Mesenteric fat pad (tissue), 1 donor: ENCODE measurements at regions not wholly inside any gene's neighbourhood (a gene's known extent, or its start where the extent isn't known, plus 50 kb on each side); places are given as distances from the start of the nearest gene placed in this dataset.
"Not testable (repeated sequence)": the region's sequence is repeated elsewhere in the genome, so short reads cannot be mapped to it uniquely, and the experiment has no call there.

Source experiments
- DNase-seq: peaks from one replicate; pipeline ENCODE4 v3.0.0-alpha.2; 2020; ENCODE audit warnings: low spot score
- donor health status: DM: yes; HTN: yes; CAD: no.

DNA sequence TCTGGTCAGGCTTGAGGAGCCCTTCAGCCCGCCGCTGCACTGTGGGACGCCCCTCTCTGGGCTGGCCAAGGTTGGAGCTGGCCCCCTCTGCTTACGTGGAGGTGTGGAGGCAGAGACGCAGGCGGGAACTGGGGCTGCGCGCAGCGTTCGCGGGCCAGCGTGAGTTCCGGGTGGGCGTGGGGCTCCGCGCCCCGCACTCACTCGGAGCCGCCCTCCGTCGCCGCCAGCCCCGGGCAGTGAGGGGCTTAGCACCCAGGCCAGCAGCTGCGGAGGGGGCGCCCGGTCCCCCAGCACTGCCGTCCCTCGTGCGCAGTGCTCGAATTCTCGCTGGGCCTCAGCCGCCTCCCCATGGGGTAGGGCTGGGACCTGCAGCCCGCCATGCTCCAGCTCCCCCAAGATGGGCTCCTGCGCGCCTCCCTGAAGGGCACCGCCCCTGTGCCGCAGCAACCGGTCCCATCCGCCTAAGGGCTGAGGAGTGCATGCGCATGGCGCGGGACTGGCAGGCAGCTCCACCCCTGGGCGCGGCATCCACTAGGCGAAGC, 695.9 kb downstream of the EPHA7 start:
- DNase-seq: no peak

DNA sequence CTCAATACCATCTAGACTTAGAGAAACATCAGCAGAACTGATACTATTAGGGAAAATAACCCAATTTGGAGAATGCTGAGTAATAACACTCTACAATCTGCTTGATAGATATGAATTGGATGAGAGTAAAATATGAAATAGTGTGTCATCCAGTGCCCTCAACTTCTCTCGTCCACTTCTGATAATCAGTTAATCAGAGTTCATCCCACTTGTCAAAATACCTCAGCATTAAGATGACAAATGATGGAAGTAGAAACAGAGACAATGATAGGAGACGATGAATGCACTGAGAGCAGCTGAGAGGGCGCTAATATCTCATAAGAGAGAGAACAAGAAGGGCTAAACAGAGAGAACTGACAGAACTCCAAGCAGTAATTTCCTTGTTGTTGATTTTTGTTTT, 699.6 kb downstream of the EPHA7 start:
- no peak for DNase-seq

DNA sequence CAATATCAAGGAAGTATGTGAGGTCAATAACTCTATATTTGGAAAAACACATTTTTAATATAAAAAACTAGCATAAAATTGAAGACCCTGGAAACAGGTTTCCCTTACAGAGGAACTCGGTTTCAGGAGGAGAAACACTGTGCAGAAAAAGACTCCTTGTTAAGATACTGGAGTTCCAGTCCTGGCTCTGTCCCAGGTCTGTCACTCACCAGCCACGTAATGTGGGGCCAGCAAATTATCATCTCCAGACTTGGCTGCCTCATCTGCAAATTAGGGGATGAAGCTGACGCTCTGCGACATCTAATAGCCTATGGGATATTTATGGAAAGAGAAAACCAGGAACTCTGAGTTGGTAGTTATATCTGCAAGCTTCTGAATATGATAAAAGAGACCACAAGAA, 702.7 kb downstream of the EPHA7 start:
- DNase-seq: no peak

DNA sequence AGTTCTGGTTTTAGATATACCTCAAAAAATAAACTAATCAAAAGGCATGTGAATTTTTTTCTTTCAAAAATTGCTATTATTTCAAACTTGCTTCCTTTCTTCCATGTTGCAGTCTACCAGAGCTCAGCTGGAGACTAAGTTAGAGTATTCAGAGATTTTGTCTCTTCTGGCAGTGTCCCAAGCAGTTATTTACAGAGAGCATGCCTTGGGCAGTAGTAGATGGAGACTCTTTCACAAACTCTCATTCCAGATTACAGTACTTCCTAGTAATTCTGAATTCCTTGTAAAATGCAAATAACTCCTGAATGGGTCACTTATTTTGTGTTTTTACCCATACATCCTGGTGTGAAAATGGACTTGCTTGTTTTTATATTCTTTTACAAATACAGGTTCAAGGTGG, 703.4 kb downstream of the EPHA7 start:
- no peak for DNase-seq

DNA sequence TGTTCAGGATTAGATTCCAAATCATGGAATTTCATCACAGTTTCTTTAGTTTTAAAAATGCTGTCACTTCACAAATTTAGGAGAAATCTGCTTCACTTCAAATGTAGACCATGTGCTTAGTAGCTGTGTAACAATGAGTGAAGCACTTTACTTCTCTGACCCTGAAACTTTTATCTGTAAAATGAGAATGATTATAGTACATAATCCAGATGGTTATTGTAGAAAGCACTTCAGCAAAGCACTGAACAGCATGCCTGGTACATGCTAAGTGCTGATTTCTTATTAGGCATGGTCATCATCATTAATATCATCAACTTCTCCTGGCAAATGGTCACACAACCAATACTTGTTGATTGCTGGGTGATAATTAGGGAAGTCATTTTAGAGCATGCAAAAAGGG, 705.0 kb downstream of the EPHA7 start:
- DNase-seq: no peak

DNA sequence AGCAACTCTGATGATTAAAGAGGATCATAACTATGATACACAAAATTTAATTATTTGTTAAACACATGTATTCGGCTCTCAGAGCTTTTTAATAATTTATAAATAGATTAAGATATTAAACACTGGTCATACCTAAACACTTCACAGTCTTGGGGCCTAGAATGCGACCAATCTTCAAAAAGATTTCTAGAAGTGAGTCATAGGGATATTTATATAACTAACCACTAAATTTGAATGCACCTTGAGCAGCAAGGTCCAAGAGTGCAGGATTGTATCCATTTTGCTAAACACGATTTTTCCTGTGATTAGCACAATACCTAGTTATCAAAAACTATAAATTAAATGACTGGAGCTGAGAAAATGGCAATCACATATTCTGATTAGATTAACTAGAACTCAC, 709.3 kb downstream of the EPHA7 start:
- no peak for DNase-seq

DNA sequence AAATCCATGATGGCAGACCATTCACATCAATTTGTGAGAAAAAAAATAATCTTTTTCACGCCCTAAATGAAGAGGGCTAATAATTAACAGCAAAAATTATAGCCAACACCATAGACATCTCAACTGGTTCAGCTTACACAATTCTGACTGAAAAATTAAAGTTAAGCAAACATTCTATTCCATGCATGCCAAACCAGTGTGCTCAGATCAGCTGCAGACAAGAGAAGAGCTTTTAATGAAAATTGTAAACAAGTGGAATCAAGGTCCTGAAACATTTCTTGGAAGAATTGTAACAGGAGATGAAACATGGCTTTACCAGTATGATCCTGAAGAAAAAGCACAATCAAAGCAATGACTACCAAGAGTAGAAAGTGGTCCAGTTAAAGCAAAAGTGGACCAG, 710.4 kb downstream of the EPHA7 start:
- DNase-seq: no peak

DNA sequence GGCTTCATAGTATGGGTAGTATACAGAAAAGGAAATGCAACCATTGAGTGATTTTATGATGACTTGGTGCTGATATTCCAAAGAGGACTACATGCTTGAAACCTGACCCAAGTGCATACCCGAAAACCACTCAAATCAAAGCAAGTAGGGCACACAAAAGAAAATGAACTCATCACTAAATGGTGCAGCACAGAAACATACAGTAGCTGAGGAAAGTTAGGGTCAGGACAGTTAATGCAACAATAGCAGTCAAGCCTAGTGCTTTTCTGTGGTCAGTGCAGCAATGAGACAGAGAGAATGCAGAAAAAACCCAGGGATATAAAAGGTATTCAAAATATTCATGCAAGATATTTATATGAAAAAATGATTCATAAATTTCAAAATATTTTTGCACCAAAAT, 711.1 kb downstream of the EPHA7 start:
- DNase-seq: no peak

DNA sequence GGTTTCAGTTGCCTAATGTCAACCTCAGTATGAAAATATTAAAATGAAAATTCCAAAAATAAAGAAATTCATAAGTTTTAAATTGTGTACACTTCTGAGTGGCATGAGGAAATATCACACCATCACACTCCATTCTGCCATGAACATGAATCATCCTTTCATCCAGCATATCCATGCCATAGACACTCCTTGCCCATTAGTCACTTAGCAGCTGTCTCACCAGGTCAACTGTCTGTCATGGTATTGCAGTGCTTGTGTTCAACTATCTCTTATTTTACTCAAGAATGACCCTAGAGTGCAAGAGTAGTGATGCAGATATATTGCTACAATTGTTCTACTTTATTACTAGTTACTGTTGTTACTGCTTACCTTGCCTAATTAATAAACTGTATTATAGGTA, 712.4 kb downstream of the EPHA7 start:
- DNase-seq: no peak

DNA sequence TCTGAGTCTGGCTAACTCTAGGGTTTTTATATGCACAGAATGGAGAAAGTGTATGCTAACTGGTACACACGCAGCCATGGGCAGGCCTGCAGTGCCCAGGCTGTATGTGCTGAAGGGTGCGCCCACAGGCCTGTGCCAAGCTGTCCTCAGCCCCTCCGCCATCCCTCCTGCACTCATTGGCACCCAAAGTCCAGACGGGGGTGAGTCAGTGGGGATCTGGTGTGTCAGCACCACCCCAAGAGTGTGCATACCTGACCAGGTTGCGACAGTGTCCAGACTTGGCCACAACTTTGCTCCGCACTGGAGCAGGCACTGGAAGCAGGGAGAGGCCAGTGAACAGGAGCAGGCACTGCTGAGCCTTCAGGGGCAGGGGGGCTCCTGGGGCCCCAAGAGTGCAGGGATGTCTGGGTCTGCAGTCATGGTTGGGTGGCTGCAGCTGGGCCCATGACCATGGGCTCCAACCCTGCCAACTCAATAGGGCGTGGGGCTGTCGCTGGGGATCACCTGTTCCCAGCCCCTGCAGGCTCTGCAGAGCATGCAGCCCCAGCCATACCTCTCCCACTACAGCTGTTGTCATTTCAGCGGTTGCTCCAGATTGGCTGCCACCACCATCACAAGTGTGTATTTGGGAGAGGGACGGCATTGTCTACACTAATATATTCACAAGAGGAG, 717.8 kb downstream of the EPHA7 start:
- DNase-seq: no peak

DNA sequence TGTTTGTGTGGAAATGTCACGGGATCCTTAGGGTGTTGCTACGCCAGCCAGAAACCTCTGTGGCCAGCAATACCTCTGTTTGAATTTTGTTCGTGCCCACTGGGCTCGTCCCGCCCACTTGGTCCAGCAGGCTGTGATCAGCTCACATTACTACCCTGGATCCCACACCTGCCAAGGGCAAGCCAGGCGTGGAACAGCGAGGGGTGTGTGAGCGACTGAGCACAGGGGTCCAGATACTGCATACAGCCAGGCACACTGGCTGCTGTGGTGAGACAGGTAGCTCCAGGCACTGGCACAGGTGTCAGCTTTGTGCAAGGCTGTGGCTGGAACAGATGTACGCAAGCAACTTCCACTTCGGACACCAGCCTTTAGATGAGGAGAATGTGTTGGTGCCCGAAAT, 718.9 kb downstream of the EPHA7 start:
- no peak for DNase-seq

DNA sequence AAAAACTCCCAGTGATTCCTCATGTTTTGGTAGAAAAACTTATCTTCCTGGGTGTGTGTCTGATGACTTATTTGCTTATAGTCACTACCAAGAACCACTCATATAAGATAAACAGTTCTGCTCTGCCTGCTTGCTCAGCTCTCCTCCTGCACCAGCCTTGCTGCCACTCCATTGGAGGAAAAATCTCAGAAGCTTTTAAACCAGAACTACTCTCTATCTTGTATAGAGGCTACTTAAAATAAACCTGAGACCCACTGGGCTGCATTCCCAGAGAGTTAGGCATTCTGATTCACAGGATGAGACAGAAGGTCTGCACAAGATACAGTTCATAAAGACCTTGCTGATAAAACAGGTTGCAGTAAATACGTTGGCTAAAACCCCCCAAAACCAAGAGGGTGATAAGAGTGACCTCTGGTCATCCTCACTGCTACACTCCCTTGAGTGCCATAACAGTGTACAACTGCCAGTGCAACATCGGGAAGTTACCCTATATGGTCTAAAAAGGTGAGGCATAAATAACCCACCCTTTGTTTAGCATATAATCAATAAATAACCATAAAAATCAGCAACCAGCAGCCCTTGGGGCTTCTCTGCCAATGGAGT, 728.3 kb downstream of the EPHA7 start:
- DNase-seq: no peak

DNA sequence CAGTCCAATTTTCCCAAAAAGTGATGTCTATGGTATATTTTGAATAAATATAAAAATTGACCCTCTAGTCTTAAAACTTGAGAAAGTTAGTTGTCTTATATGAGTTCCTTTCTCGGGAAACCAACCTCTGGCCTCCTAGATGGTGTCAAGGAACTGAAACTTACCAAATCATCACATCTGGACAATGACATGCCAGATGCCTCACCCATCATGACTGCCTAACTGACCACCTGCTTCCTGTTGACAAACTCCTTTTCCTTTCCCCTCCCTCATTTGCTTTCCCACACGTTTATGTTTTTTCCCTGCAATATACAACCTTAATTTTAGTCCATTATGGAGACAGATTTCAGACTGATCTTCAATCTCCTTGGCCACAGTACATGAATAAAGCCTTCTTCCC, 731.0 kb downstream of the EPHA7 start:
- no peak for DNase-seq

DNA sequence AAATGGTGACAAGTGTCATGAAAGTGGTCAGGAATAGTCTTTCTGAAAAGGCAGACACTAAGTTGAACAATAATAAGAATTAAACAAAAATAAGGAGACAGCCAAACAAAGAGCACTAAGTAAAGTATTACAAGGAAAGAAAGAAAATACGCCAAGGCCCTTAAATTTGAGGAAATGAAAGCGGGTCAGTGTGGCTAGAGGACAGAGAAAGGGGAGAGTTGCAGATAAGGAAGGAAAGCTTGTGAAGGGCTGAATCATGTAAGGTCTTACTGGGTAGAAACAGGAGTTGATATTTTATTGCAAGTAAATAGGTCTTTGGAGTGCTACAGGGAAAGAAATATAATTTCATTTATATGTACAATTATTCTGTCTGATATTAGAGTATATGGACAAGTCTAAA, 732.1 kb downstream of the EPHA7 start:
- no peak for DNase-seq

DNA sequence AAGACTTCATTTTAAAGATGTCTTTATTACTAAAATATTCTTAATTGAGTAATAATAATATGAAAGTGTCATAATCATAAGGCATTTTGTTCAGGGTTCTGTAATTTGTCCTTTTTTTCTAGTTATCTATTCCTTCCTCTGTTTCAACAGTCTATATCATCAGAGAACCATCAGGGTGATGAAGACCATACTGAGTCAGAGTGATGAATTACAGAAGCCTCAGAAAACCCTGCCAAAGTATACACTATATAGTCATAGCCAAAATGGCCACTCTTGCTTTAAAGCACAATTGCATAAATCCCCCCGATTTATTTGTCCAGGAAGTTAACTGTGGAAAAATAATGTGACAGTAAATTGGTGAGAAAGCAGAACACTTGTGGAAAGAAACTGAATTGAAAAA, 735.0 kb downstream of the EPHA7 start:
- no peak for DNase-seq

DNA sequence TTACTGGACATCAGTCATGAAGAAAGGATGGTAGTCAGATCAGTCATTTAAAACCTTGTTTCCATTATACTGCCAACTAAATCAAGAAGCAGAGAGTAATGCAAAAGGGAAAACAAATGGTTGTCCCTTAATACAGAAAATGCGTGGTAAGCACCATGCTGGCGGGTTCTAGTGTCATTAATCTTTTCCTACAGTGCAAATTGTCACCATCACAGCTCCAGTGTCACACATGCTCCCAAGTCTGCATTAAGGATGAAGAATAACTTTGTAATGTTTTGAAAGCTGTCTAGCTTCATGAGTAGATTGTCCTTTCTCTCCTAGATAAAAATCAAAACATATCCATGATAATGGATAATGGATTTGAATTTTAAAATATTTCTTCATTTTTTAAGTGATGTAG, 735.6 kb downstream of the EPHA7 start:
- no peak for DNase-seq

DNA sequence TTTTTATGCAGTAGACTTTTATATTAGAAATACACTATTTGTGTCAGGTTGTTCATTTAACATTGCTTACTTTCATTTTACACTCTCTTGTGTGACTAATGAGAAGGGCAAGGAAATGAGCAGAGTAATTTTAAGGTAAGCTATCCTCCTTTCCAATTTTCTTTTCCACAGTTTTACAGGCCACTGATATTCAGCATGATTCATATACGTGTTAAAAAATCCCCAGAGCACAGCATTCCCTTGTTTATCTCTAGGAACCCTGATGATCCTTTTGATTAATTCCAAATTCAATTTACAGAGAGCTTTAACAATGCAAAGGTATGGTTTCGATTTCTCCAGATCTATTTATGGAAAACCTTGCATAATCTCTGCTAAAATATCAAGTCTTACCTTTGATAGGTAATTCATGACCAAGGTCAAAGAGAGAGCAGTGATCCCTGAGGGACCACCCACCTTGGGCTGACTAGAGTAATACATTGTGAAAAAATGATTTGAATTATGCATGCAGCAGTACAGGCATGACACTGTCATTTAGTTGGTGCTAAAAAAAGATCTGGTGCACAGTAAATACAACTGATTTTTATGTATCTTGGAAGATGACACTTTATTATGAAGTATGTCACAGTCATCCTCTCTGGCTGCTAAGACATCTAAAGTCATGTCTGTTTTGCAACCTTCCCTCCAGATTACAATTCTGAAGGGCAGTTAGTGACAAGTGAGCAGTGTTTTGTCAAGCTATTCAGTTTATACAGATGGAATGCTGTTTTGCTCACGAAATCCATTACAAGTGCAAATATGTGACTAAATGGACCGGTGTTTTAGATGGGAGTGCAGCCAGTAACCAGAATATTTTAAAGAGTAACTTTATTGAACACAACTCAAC, 736.6 kb downstream of the EPHA7 start:
- no peak for DNase-seq

DNA sequence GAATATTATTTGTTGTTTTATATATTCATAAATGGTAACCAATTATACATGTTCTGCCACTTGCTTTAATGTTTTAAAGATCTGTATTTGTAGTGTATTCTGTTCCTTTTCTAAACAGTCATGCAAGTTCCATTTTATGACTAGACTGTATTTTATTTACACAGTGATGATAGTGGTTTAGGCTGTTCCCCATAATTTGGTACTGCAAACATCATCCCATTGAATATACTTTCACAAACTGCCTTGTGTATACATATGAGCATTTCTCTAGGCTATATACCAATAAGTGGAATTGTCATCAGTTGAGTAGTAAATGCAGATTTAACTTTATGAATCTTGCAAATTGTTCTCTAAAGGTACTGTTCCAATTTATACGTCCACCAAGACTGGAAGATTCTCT, 738.0 kb downstream of the EPHA7 start:
- no peak for DNase-seq

DNA sequence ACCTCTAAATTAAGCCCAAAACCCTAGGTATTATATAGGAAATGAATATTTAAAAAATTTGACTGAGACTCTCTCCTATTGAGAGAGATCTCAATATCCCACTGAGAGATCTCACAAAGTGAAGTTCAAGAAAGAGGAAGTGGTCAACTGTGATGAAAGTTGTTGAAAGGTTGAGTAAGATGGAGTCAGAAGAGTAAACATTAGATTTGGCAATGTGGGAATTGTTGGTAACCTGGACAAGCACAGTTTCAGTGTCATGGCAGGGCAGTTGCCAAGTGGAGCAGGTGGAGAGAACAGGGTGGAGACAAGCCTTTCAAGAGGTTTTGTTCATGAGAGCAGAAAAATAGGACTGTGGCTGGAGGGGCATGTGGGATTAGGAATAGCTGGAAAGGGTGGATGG, 747.9 kb downstream of the EPHA7 start:
- DNase-seq: not testable (repeated sequence)

DNA sequence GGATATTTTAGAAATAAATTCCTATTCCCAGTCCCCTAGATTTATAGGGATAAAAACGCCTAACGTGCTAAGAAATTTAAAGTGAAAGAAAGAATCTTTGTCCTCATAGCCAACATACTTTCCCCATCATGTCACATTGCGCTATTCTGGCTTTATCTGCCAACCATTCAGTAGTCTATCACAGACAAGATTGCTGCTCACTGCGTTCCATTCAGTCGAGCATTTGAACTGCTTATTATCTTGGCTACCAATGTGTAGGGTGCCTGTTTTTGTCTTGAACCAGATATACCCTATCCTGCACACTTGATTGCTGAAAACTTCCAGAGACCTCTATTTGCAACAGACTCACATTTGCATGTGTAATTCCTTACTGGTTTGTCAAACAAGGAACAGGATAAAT, 751.5 kb downstream of the EPHA7 start:
- no peak for DNase-seq

DNA sequence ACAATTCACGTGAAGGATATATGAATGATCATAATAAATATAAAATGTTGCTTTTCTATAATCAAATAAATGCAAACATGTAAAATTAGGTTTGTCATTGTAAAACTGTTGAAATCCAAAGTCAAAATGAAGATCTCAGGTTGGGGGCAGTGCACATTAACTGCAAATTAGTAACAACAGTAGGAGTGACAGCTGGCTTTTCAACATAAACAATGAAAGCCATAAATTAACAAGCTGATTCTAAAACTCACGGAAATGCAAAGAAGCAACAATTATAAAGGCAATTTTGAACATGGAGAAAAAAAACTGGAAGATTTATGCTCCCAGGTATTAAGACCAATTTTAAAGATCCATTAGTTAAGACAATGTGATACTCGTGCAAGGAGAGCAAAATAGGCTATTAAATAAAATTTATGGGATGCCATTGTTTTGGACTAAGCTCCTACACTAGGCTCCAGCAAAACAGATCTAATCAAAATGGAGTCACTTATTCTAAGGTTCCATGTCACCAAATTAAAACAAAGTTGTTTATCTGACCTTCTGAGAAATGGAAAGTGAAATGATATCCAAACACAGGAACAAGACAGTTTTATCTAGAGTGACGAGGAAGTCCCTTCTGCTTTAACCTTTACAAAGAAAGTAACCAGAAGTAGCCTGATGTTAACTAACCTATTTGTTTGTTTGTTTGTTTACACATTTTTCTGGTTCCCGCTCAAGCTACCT, 770.8 kb downstream of the EPHA7 start:
- DNase-seq: no peak

DNA sequence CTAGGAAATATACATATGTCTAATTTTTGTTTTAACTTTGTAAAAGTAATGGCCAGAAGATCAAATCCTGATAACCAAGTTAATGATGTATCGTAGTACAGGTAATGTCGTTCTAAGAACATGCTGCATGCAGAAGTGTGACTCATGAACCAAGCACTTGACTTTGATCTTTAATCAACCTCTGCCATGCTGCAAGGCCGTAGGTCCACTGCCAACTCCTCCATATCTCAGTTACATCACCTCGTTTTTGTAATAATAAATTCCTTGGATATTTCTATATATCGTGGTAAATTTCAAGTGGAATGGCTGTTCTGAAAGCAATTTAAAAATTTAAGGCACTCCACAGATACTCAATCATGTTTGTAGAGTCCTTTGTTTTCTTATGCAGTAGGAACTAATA, 771.7 kb downstream of the EPHA7 start:
- DNase-seq: no peak
